Loucy (cell line): ENCODE measurements at regions not wholly inside any gene's neighbourhood (a gene's known extent, or its start where the extent isn't known, plus 50 kb on each side); places are given as distances from the start of the nearest gene placed in this dataset.

Source experiments
- H2AFZ ChIP-seq: fragments of 200-600 bp; sonication (generic); 2 replicates; pipeline ENCODE4 v1.6.0; 2016; ENCODE audit warnings: antibody characterized with exemption, mild to moderate bottlenecking, low read length, moderate library complexity
- H3F3A ChIP-seq: fragments of 200-600 bp; 2 replicates; pipeline ENCODE4 v1.6.0; 2016; ENCODE audit warnings: antibody characterized with exemption, low read depth, mild to moderate bottlenecking
- H3K27me3 ChIP-seq: fragments of 200-600 bp; sonication (generic); 2 replicates; pipeline ENCODE4 v1.6.1; 2014; ENCODE audit warnings: low read length, mild to moderate bottlenecking; ENCODE audit not compliant: insufficient read depth, poor library complexity, severe bottlenecking
- H3K36me3 ChIP-seq: fragments of 200-600 bp; sonication (generic); 2 replicates; pipeline ENCODE4 v1.6.1; 2016; ENCODE audit warnings: low read length; ENCODE audit not compliant: insufficient read depth
- H3K4me1 ChIP-seq: fragments of 200-600 bp; sonication (generic); 2 replicates; pipeline ENCODE4 v1.5.1; 2014; ENCODE audit warnings: low read length, mild to moderate bottlenecking; ENCODE audit not compliant: insufficient read depth, poor library complexity, severe bottlenecking
- H3K4me2 ChIP-seq: fragments of 200-600 bp; sonication (generic); 2 replicates; pipeline ENCODE4 v1.6.0; 2014; ENCODE audit warnings: antibody characterized with exemption, low read length, low read depth, mild to moderate bottlenecking; ENCODE audit not compliant: poor library complexity, severe bottlenecking
- H3K4me3 ChIP-seq: fragments of 200-600 bp; sonication (generic); 2 replicates; pipeline ENCODE4 v1.5.1; 2014; ENCODE audit warnings: low read length, mild to moderate bottlenecking, mixed read lengths; ENCODE audit not compliant: poor library complexity, severe bottlenecking
- H3K79me2 ChIP-seq: fragments of 200-600 bp; sonication (generic); 2 replicates; pipeline ENCODE4 v1.6.1; 2014; ENCODE audit warnings: low read length; ENCODE audit not compliant: insufficient read depth
- H3K9ac ChIP-seq: fragments of 200-600 bp; sonication (generic); 2 replicates; pipeline ENCODE4 v1.6.0; 2014; ENCODE audit warnings: mild to moderate bottlenecking, low read depth, low read length, moderate library complexity; ENCODE audit not compliant: poor library complexity, severe bottlenecking
- H3K9me2 ChIP-seq: fragments of 200-600 bp; sonication (generic); replicated peaks from 2 replicates; pipeline ENCODE4 v1.6.1; 2016; ENCODE audit warnings: low read depth, low read length, mixed read lengths
- H3K9me3 ChIP-seq: fragments of 200-600 bp; sonication (generic); 2 replicates; pipeline ENCODE4 v1.6.1; 2014; ENCODE audit warnings: mild to moderate bottlenecking, antibody characterized with exemption, low read length, low read depth; ENCODE audit not compliant: insufficient read depth
- H4K20me1 ChIP-seq: fragments of 200-600 bp; sonication (generic); 2 replicates; pipeline ENCODE4 v1.6.0; 2014; ENCODE audit warnings: antibody characterized with exemption, low read length, mild to moderate bottlenecking; ENCODE audit not compliant: insufficient read depth, poor library complexity, severe bottlenecking
- CTCF ChIP-seq: fragments of 200-600 bp; sonication (generic); conservative IDR thresholded peaks from 2 replicates; pipeline ENCODE4 v1.5.1; 2014; ENCODE audit warnings: mild to moderate bottlenecking, antibody characterized with exemption, low read length
- EZH2phosphoT487 ChIP-seq: fragments of 200-600 bp; IDR thresholded peaks from 2 replicates; pipeline ENCODE4 v1.6.1; 2018; ENCODE audit warnings: antibody characterized with exemption, mild to moderate bottlenecking, moderate library complexity, borderline replicate concordance

DNA sequence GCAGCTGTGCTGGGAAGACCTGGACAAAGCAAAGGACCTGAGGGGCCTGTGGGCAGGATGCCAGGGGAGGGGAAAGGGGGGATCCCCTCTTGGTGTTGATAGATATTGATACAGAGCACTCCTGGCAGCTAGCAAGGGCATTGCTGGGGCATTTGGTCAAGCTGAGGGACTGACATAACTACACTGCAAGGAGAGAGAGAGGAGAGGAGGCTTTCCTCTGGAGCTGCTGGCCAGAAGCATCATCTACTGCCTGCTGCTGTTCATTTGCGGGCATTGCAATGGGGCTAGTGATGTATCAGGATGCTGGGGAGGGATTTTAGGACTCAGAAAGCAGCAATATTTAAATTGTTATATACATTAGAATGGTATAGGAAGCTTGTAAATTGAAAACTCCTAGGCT, 142.0 kb downstream of the ZNF648 start:
- no peaks in the 10 kb centered on the region for H3K36me3 ChIP-seq
- no peak overlapping the region for H3K9ac ChIP-seq
- no peaks in the 10 kb centered on the region for H3K4me1 ChIP-seq
- no peaks in the 10 kb centered on the region for H3K27me3 ChIP-seq
- no peaks in the 10 kb centered on the region for H3K9me2 ChIP-seq
- no peak overlapping the region for H2AFZ ChIP-seq
- H3K9me3 ChIP-seq: no peaks in the 10 kb centered on the region
- TF ChIP-seq CTCF: no peak
- TF ChIP-seq EZH2phosphoT487: no peak
- no peak overlapping the region for H3K4me2 ChIP-seq
- H3F3A ChIP-seq: no peaks in the 10 kb centered on the region
- no peaks in the 10 kb centered on the region for H3K79me2 ChIP-seq
- H4K20me1 ChIP-seq: no peaks in the 10 kb centered on the region
- no peak overlapping the region for H3K4me3 ChIP-seq

- TF ChIP-seq EZH2phosphoT487 (no peak), CTCF (no peak)
- no peaks in the 10 kb centered on the region for H3K27me3 ChIP-seq
- H3K9me3 ChIP-seq: no peaks in the 10 kb centered on the region
- no peaks in the 10 kb centered on the region for H3K79me2 ChIP-seq
- no peak overlapping the region for H3K4me2 ChIP-seq
- H3K36me3 ChIP-seq: no peaks in the 10 kb centered on the region
- H3K9ac ChIP-seq: no peak overlapping the region
- no peaks in the 10 kb centered on the region for H3K4me1 ChIP-seq
- H3F3A ChIP-seq: no peaks in the 10 kb centered on the region
- no peaks in the 10 kb centered on the region for H3K9me2 ChIP-seq
- H3K4me3 ChIP-seq: no peak overlapping the region
- H2AFZ ChIP-seq: no peak overlapping the region
- H4K20me1 ChIP-seq: no peaks in the 10 kb centered on the region
Observed at GRCh38 chr1:181918880-181919525, 142.5 kb downstream of the ZNF648 start.

DNA sequence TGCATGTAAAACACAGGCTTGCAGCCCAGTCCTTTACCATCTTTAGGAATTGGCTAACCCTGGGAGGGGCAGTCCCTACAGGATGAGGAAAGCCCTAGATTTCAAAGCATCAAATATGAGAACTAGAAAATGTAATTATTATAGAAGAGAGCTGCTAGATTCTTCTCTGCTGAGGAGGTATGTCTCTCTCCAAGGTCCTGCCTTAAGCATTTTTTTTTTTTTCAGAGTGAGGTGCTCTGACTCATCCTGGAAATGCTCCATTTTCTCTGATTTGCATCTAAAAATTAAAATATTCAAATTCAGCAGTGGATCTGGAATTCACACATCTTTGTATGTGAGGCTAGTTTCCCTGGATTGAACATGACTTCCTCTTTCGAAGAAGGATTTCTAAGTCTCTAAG, 149.8 kb downstream of the ZNF648 start:
- Histone ChIP-seq H4K20me1 (no peaks in the 10 kb centered on the region), H3K9me3 (no peaks in the 10 kb centered on the region), H3F3A (no peaks in the 10 kb centered on the region), H3K79me2 (no peaks in the 10 kb centered on the region), H3K36me3 (no peaks in the 10 kb centered on the region), H3K4me2 (no peak overlapping the region), H3K9ac (no peak overlapping the region), H3K4me1 (no peaks in the 10 kb centered on the region), H3K27me3 (no peaks in the 10 kb centered on the region), H2AFZ (no peak overlapping the region), H3K9me2 (no peaks in the 10 kb centered on the region), H3K4me3 (no peak overlapping the region)
- TF ChIP-seq EZH2phosphoT487 (no peak), CTCF (no peak)
